SK-N-SH (cell line): ENCODE measurements at regions not wholly inside any gene's neighbourhood (a gene's known extent, or its start where the extent isn't known, plus 50 kb on each side); places are given as distances from the start of the nearest gene placed in this dataset.

ENCODE experiments used
- CTCF ChIA-PET: fragments of 300-600, 350-600 bp; formaldehyde crosslinking; extraction: SDS; loops from one replicate; lab custom pipeline; 2021; lab: Yijun Ruan, JAX
- POLR2A ChIA-PET: fragments of 350-600 bp; sonication (Branson Sonifier 250); formaldehyde crosslinking; extraction: SDS; loops from one replicate; lab custom pipeline; 2020; ENCODE audit warnings: antibody characterized with exemption, inconsistent platforms; lab: Yijun Ruan, JAX
- DNase-seq: peaks from one replicate; pipeline ENCODE4 v3.0.0; 2012
- H2AFZ ChIP-seq: fragments of 200-600 bp; sonication (generic); 2 replicates; pipeline ENCODE4 v1.8.1; 2016; ENCODE audit warnings: antibody characterized with exemption, mild to moderate bottlenecking, low read depth
- H3F3A ChIP-seq: fragments of 200-600 bp; sonication (generic); replicated peaks from 2 replicates; pipeline ENCODE3; 2016; ENCODE audit warnings: antibody characterized with exemption, mild to moderate bottlenecking; ENCODE audit not compliant: insufficient read depth
- H3K27ac ChIP-seq, 2 experiments: fragments of 200-500 bp in 1 of 2; fragments of 200-600 bp in 1 of 2; sonication (Bioruptor generic) in 1 of 2; sonication (generic), shearing (Covaris generic) in 1 of 2; 2 replicates each; pipeline versions ENCODE4 v1.5.1 to v1.6.1; 2014 to 2016; ENCODE audit warnings: low read depth in 2 of 2, inconsistent platforms in 1 of 2, low read length in 1 of 2, mild to moderate bottlenecking in 1 of 2, mixed read lengths in 1 of 2
- H3K27me3 ChIP-seq: fragments of 200-600 bp; sonication (generic), shearing (Covaris generic); 2 replicates; pipeline ENCODE4 v1.6.1; 2016; ENCODE audit warnings: mixed run types; ENCODE audit not compliant: insufficient read depth
- H3K36me3 ChIP-seq, 2 experiments: fragments of 200-500 bp in 1 of 2; fragments of 200-600 bp in 1 of 2; sonication (Bioruptor generic) in 1 of 2; sonication (generic) in 1 of 2; replicated peaks in 1 of 2; 2 replicates each; pipeline versions ENCODE3 to v1.5.1; 2014 to 2016; ENCODE audit warnings: low read length in 1 of 2, mild to moderate bottlenecking in 1 of 2; ENCODE audit not compliant: insufficient read depth in 2 of 2, control insufficient read depth in 1 of 2
- H3K4me1 ChIP-seq, 2 experiments: fragments of 200-500 bp in 1 of 2; fragments of 200-600 bp in 1 of 2; sonication (Bioruptor generic) in 1 of 2; sonication (generic), shearing (Covaris generic) in 1 of 2; 2 replicates each; pipeline versions ENCODE4 v1.5.1 to v1.6.1; 2014 to 2016; ENCODE audit warnings: low read depth in 1 of 2, low read length in 1 of 2, mixed run types in 1 of 2; ENCODE audit not compliant: insufficient read depth in 2 of 2, control insufficient read depth in 1 of 2
- H3K4me2 ChIP-seq: fragments of 200-600 bp; sonication (generic), shearing (Covaris generic); 2 replicates; pipeline ENCODE4 v1.6.1; 2017; ENCODE audit warnings: mixed run types
- H3K4me3 ChIP-seq, 2 experiments: fragments of 200-500 bp in 1 of 2; fragments of 200-600 bp in 1 of 2; sonication (Bioruptor generic) in 1 of 2; sonication (generic), shearing (Covaris generic) in 1 of 2; 2 replicates each; pipeline versions ENCODE4 v1.5.1 to v1.8.1; 2014 to 2016; ENCODE audit warnings: low read depth in 2 of 2, inconsistent platforms in 1 of 2, low read length in 1 of 2, mild to moderate bottlenecking in 1 of 2, mixed read lengths in 1 of 2, moderate library complexity in 1 of 2
- H3K79me2 ChIP-seq: fragments of 200-600 bp; sonication (generic); 2 replicates; pipeline ENCODE4 v1.8.1; 2017; ENCODE audit warnings: mild to moderate bottlenecking; ENCODE audit not compliant: insufficient read depth
- H3K9ac ChIP-seq: fragments of 200-600 bp; sonication (generic); 2 replicates; pipeline ENCODE4 v1.6.1; 2017; ENCODE audit warnings: mixed run types
- H3K9me2 ChIP-seq: fragments of 200-600 bp; sonication (generic); 2 replicates; pipeline ENCODE4 v1.6.1; 2017; ENCODE audit warnings: mixed run types
- H3K9me3 ChIP-seq: fragments of 200-600 bp; sonication (generic); 2 replicates; pipeline ENCODE4 v1.6.1; 2017; ENCODE audit warnings: mixed run types, mild to moderate bottlenecking, moderate library complexity
- H4K20me1 ChIP-seq: fragments of 200-600 bp; sonication (generic); 2 replicates; pipeline ENCODE4 v1.6.1; 2017; ENCODE audit warnings: mild to moderate bottlenecking, mixed run types; ENCODE audit not compliant: insufficient read depth
- ELF1 ChIP-seq: IDR thresholded peaks from 2 replicates; pipeline ENCODE4 v1.4.0; 2012
- EZH2phosphoT487 ChIP-seq: fragments of 200-600 bp; sonication (generic); IDR thresholded peaks from 2 replicates; pipeline ENCODE4 v1.6.1; 2017; ENCODE audit warnings: low read depth, mixed run types, mild to moderate bottlenecking, antibody characterized with exemption, moderate library complexity, borderline replicate concordance
- GABPA ChIP-seq: IDR thresholded peaks from 2 replicates; pipeline ENCODE4 v1.4.0; 2012; ENCODE audit warnings: low read depth, mild to moderate bottlenecking
- GATA2 ChIP-seq: sonication (generic); formaldehyde crosslinking; IDR thresholded peaks from 2 replicates; pipeline ENCODE4 v1.5.0; 2020; ENCODE audit warnings: mild to moderate bottlenecking, missing genetic modification reagents
- JUND ChIP-seq: IDR thresholded peaks from 2 replicates; pipeline ENCODE4 v1.4.0; 2012
- MXI1 ChIP-seq: IDR thresholded peaks from 2 replicates; pipeline ENCODE4 v1.6.1; 2012; ENCODE audit warnings: mild to moderate bottlenecking, low read depth, low read length, improper control_type of control experiment
- NRF1 ChIP-seq: IDR thresholded peaks from 2 replicates; pipeline ENCODE4 v1.6.1; 2012; ENCODE audit warnings: low read depth, mild to moderate bottlenecking, low read length
- RAD21 ChIP-seq: IDR thresholded peaks from 2 replicates; pipeline ENCODE4 v1.6.1; 2012; ENCODE audit warnings: mild to moderate bottlenecking, low read length
- RCOR1 ChIP-seq: fragments of 150-350 bp; IDR thresholded peaks from 2 replicates; pipeline ENCODE4 v1.6.1; 2017; ENCODE audit warnings: antibody characterized with exemption, low read length
- REST ChIP-seq: IDR thresholded peaks from 2 replicates; pipeline ENCODE4 v1.6.1; 2012; ENCODE audit warnings: mild to moderate bottlenecking, low read depth, low read length, moderate library complexity
- RXRA ChIP-seq: IDR thresholded peaks from 2 replicates; pipeline ENCODE4 v1.4.0; 2012; ENCODE audit warnings: low read depth, mild to moderate bottlenecking, borderline replicate concordance
- SIN3A ChIP-seq: IDR thresholded peaks from 2 replicates; pipeline ENCODE4 v1.6.1; 2012; ENCODE audit warnings: low read depth, mild to moderate bottlenecking, low read length, moderate library complexity, borderline replicate concordance
- SMC3 ChIP-seq: IDR thresholded peaks from 2 replicates; pipeline ENCODE4 v1.6.1; 2012; ENCODE audit warnings: low read depth, low read length, improper control_type of control experiment
- TAF1 ChIP-seq: IDR thresholded peaks from 2 replicates; pipeline ENCODE4 v1.6.1; 2012; ENCODE audit warnings: low read depth, mild to moderate bottlenecking, low read length, moderate library complexity, borderline replicate concordance
- TCF12 ChIP-seq: IDR thresholded peaks from 2 replicates; pipeline ENCODE4 v1.4.0; 2012
- TEAD4 ChIP-seq: IDR thresholded peaks from 2 replicates; pipeline ENCODE4 v1.4.0; 2012; ENCODE audit warnings: mild to moderate bottlenecking, borderline replicate concordance; ENCODE audit not compliant: insufficient read depth
- USF1 ChIP-seq: IDR thresholded peaks from 2 replicates; pipeline ENCODE4 v1.4.0; 2012; ENCODE audit warnings: low read depth, borderline replicate concordance
- WGBS: methylation state at CpG from one replicate; pipeline ENCODE4 v1.1.6; 2017; ENCODE audit warnings: low lambda C conversion rate; 5-methylcytosine and 5-hydroxymethylcytosine counted together
- TF ChIP-seq, protein P1 (sequence below): IDR thresholded peaks from 2 replicates; pipeline ENCODE4 v1.4.0; 2012; ENCODE audit warnings: low read depth, borderline replicate concordance

DNA sequence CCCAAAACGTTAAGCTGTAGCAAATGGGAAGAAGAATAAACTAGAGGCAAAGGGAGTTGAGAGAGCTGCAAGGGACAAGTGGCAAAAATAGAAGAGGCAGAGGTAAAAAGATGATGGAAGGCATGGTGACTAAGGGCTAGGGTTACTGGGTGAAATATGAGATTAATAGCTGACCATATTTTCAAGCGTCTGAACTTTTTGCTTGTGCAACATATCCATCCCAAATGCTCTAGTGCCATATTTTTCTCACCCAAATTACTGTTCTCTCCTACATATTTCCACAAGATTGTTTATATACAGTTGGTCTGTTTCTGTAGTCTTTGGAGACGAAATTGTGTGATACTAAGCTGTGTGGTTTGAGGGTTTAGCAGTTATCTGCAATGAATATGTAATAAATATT lies 145.5 kb downstream of the GMNC start:
- H3K9me2 ChIP-seq = no peaks in the 10 kb centered on the region
- POLR2A ChIA-PET = no interaction called here
- no peak for TF ChIP-seq SMC3
- no peak for TF ChIP-seq REST
- no peak for TF ChIP-seq RXRA
- no peak for TF ChIP-seq RCOR1
- TF ChIP-seq ELF1 = no peak
- TF ChIP-seq TCF12 = no peak
- no peak for TF ChIP-seq SIN3A
- no peak for TF ChIP-seq JUND
- no peak for TF ChIP-seq TAF1
- no peak for TF ChIP-seq TEAD4
- no peak for TF ChIP-seq RAD21
- no peak for TF ChIP-seq EZH2phosphoT487
- TF ChIP-seq, protein P1, sequence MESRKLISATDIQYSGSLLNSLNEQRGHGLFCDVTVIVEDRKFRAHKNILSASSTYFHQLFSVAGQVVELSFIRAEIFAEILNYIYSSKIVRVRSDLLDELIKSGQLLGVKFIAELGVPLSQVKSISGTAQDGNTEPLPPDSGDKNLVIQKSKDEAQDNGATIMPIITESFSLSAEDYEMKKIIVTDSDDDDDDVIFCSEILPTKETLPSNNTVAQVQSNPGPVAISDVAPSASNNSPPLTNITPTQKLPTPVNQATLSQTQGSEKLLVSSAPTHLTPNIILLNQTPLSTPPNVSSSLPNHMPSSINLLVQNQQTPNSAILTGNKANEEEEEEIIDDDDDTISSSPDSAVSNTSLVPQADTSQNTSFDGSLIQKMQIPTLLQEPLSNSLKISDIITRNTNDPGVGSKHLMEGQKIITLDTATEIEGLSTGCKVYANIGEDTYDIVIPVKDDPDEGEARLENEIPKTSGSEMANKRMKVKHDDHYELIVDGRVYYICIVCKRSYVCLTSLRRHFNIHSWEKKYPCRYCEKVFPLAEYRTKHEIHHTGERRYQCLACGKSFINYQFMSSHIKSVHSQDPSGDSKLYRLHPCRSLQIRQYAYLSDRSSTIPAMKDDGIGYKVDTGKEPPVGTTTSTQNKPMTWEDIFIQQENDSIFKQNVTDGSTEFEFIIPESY = no peak
- no peak for TF ChIP-seq USF1
- TF ChIP-seq GATA2 = no peak
- no peak for TF ChIP-seq MXI1
- no peak for TF ChIP-seq GABPA
- TF ChIP-seq NRF1 = no peak
- no peaks in the 10 kb centered on the region for H4K20me1 ChIP-seq
- no peaks in the 10 kb centered on the region; a peak in 1 of 4 replicates for H3K4me1 ChIP-seq
- no peak overlapping the region for H3K9ac ChIP-seq
- H3K4me3 ChIP-seq = no peak overlapping the region
- DNase-seq = no peak
- WGBS = 3% methylated on average over 3 of the region's 3 CpGs
- H3K79me2 ChIP-seq = no peaks in the 10 kb centered on the region
- H3K27ac ChIP-seq = no peak overlapping the region
- H3K36me3 ChIP-seq = no peaks in the 10 kb centered on the region
- CTCF ChIA-PET = no interaction called here
- H3K27me3 ChIP-seq = peaks cover 11% of the 10 kb centered on the region; the same call in 1 of the 2 replicates
- peaks cover 9% of the 10 kb centered on the region for H3F3A ChIP-seq
- no peak overlapping the region for H3K4me2 ChIP-seq
- H2AFZ ChIP-seq = no peak overlapping the region
- H3K9me3 ChIP-seq = no peaks in the 10 kb centered on the region
